Heart right ventricle (tissue), 16 donors: ENCODE measurements at regions not wholly inside any gene's neighbourhood (a gene's known extent, or its start where the extent isn't known, plus 50 kb on each side); places are given as distances from the start of the nearest gene placed in this dataset.
"Not testable (repeated sequence)": the region's sequence is repeated elsewhere in the genome, so short reads cannot be mapped to it uniquely, and the experiment has no call there.

Experiments
- ATAC-seq, 8 donors: fragments of 200-7000 bp; cut with Tn5 transposase; one replicate each; pipeline ENCODE4 v1.9.1; 2020; ENCODE audit warnings: mild to moderate bottlenecking in 8 of 8, moderate library complexity in 8 of 8, moderate number of reproducible peaks in 1 of 8
- DNase-seq, 2 donors: peaks; one replicate each; pipeline ENCODE4 v3.0.0-alpha.2; 2020
- H3K27ac ChIP-seq, 10 donors: fragments of 200-600 bp; sonication (generic) in 2 of 10; one replicate each; pipeline versions ENCODE4 v1.5.0 to v1.8.0; 2020 to 2022; ENCODE audit warnings: mild to moderate bottlenecking in 3 of 10
- H3K27me3 ChIP-seq, 7 donors: fragments of 200-600 bp; one replicate each; pipeline ENCODE4 v1.8.0; 2021 to 2022; ENCODE audit warnings: mild to moderate bottlenecking in 2 of 7
- H3K36me3 ChIP-seq, 9 donors: fragments of 200-600 bp; sonication (generic) in 1 of 9; one replicate each; pipeline versions ENCODE4 v1.5.0 to v1.8.0; 2020 to 2022; ENCODE audit warnings: mild to moderate bottlenecking in 2 of 9
- H3K4me1 ChIP-seq, 9 donors: fragments of 200-600 bp; sonication (generic) in 1 of 9; one replicate each; pipeline versions ENCODE4 v1.5.0 to v1.8.0; 2020 to 2022; ENCODE audit warnings: mild to moderate bottlenecking in 4 of 9
- H3K4me3 ChIP-seq, 10 donors: fragments of 200-600 bp; sonication (generic) in 2 of 10; one replicate each; pipeline versions ENCODE4 v1.5.0 to v1.8.0; 2020 to 2022; ENCODE audit warnings: mild to moderate bottlenecking in 7 of 10, moderate library complexity in 2 of 10
- H3K9me3 ChIP-seq, 11 donors: fragments of 200-600 bp in 10 of 11; sonication (generic) in 2 of 11; one replicate each; pipeline versions ENCODE4 v1.5.0 to v1.8.0; 2013 to 2022; ENCODE audit warnings: mild to moderate bottlenecking in 2 of 11, control low read depth in 1 of 11, moderate library complexity in 1 of 11
- CTCF ChIP-seq, 9 donors: fragments of 200-600 bp; sonication (generic) in 2 of 9; IDR thresholded peaks; one replicate each; pipeline versions ENCODE4 v1.5.0 to v1.8.0; 2021 to 2022; ENCODE audit warnings: antibody characterized with exemption in 9 of 9, mild to moderate bottlenecking in 5 of 9, moderate library complexity in 1 of 9
- WGBS, 2 donors: extraction: QIAGEN DNeasy Blood & Tissue Kit; methylation state at CpG; one replicate each; pipeline ENCODE4 v1.1.7; 2013; ENCODE audit warnings: inconsistent platforms in 1 of 2; 5-methylcytosine and 5-hydroxymethylcytosine counted together
- intact Hi-C, 10 donors: fragments of 100-400 bp; cut with DNase I; formaldehyde crosslinking; loops; one replicate each; pipeline versions ENCODE4 v1.11.1 to v1.14.2; 2022
- donor health status: Arrhythmogenic right ventricular cardiomyopathy.
- donor health status: ischemic (EF 13 %, LVEDD 7.1; RV severe dilation, severe dysfunction).
- donor health status: healthy with polysubstance abuse.
- donor health status: DM: no; HTN: yes; CAD: no.
- donor health status: DM: no; HTN: no; CAD: no.
- donor health status: ischemic (EF 25% LVEDD 6.9; RV normal size, moderate dysfunction).
- donor health status: ischemic (EF 25% LVEDD 5.7; RV mildly dilated, moderate dysfunction).
- donor health status: healthy.
- donor health status: DM: yes; HTN: yes; CAD: no.
- donor health status: Ischemic cardiomyopathy.
- donor health status: ischemic (EF 35%, LVEDD 5.7; RV mildly dilated, moderate dysfunction).
- donor health status: nonischemic (EF 11% LVEDD 7.7; RV severe dilation, severe dysfunction).
- donor health status: DM: yes; HTN: yes; CAD: no.
- donor health status: PGD.
- donor health status: ischemic (EF 29% LVEDD 5.4; RV normal size, mild dysfunction).
- donor health status: nonischemic (EF 23%, LVEDD 6.1; RV moderate dilation, normal function).

- 31% methylated on average over 7 of the region's 7 CpGs for WGBS, 2 donors
- H3K4me3 ChIP-seq = peak overlapping the region in 8 of 10 donors; percentile 6 to 51 (median 38)
- H3K36me3 ChIP-seq = no peaks in the 10 kb centered on the region
- H3K27me3 ChIP-seq = no peaks in the 10 kb centered on the region
- H3K9me3 ChIP-seq = no peaks in the 10 kb centered on the region
- H3K27ac ChIP-seq = peak overlapping the region in 9 of 10 donors; percentile 5 to 88 (median 56)
- peaks cover 0 to 47% (median 8%) of the 10 kb centered on the region in 9 donors for H3K4me1 ChIP-seq
- TF ChIP-seq CTCF (IDR thresholded peaks at IDR 0.05) = peak; percentile 56 to 92 (median 79)
- intact Hi-C loops = loop anchor here in 9 of 10 donors (1.0 to 5.0 kb wide), 7 partner anchors 28 to 260 kb away; partner anchors contain the start of gene RGMB (in 1 of the 9)
- DNase-seq (peak in 1 of 2 donors; percentile 76), ATAC-seq (peak in 7 of 8 donors; percentile 83 to 90 (median 85))
These were observed 103.6 kb upstream of the CHD1 start for GRCh38 chr5:99032234-99033013.

GRCh38 chr5:99030906-99031440, 102.2 kb upstream of the CHD1 start:
- Histone ChIP-seq H3K4me1 (peaks cover 0 to 60% (median 14%) of the 10 kb centered on the region in 9 donors), H3K27me3 (no peaks in the 10 kb centered on the region), H3K36me3 (no peaks in the 10 kb centered on the region), H3K9me3 (no peaks in the 10 kb centered on the region), H3K4me3 (no peak overlapping the region), H3K27ac (peak overlapping the region in 1 of 10 donors; percentile 66)
- intact Hi-C loops = loop anchor here in 2 of 10 donors (5.0 kb wide), 2 partner anchors 129 to 259 kb away; partner anchors contain the start of gene RGMB (in 1 of the 2)
- DNase-seq = no peak
- no peak for TF ChIP-seq CTCF (IDR thresholded peaks at IDR 0.05)
- no peak for ATAC-seq

- no peak for ATAC-seq
- TF ChIP-seq CTCF (IDR thresholded peaks at IDR 0.05) = no peak
- no peak for DNase-seq
- Histone ChIP-seq H3K27ac (no peak overlapping the region), H3K9me3 (no peaks in the 10 kb centered on the region), H3K27me3 (no peaks in the 10 kb centered on the region), H3K36me3 (no peaks in the 10 kb centered on the region), H3K4me1 (peaks cover 0 to 67% (median 14%) of the 10 kb centered on the region in 9 donors), H3K4me3 (no peak overlapping the region)
- WGBS, 2 donors = 91 to 96% methylated on average over 1 of the region's 1 CpG
- intact Hi-C loops = loop anchor here in 1 of 10 donors (10.0 kb wide), 1 partner anchor 74 kb away; no protein-coding TSS in a partner anchor
These were observed 100.4 kb upstream of the CHD1 start for GRCh38 chr5:99029172-99029571.

- intact Hi-C loops = loop anchor here in 1 of 10 donors (10.0 kb wide), 1 partner anchor 73 kb away; no protein-coding TSS in a partner anchor
- 93 to 95% methylated on average over 6 of the region's 6 CpGs for WGBS, 2 donors
- H3K27ac ChIP-seq = peak overlapping the region in 1 of 10 donors; percentile 85
These were observed 99.4 kb upstream of the CHD1 start for GRCh38 chr5:99028170-99028569.

More at GRCh38 chr5:99028170-99028569, 99.4 kb upstream of the CHD1 start:
- H3K36me3 ChIP-seq, H3K27me3 ChIP-seq, ATAC-seq, H3K4me3 ChIP-seq, DNase-seq, H3K9me3 ChIP-seq: not testable (repeated sequence)
- H3K4me1 ChIP-seq = peaks cover 0 to 57% (median 10%) of the 10 kb centered on the region in 9 donors
